GM23338 (cell line): ENCODE measurements at regions not wholly inside any gene's neighbourhood (a gene's known extent, or its start where the extent isn't known, plus 50 kb on each side); places are given as distances from the start of the nearest gene placed in this dataset.

Experiments used
- ATAC-seq: fragments of 200-7000 bp; cut with Tn5 transposase; 3 replicates; pipeline ENCODE4 v1.9.1; 2020
- DNase-seq: peaks from one replicate; pipeline ENCODE4 v3.0.0-alpha.2; 2015; ENCODE audit warnings: low spot score
- H2AFZ ChIP-seq: fragments of 200-600 bp; sonication (generic); 2 replicates; pipeline ENCODE4 v1.8.0; 2016; ENCODE audit warnings: antibody characterized with exemption, mild to moderate bottlenecking, moderate library complexity
- H3F3A ChIP-seq: fragments of 200-600 bp; sonication (generic); replicated peaks from 2 replicates; pipeline ENCODE4 v1.8.0; 2017; ENCODE audit warnings: antibody characterized with exemption, mixed run types, low read depth
- H3K27ac ChIP-seq: fragments of 200-600 bp; sonication (generic); 2 replicates; pipeline ENCODE4 v1.6.1; 2016; ENCODE audit warnings: low read depth
- H3K27me3 ChIP-seq: fragments of 200-600 bp; sonication (generic); 2 replicates; pipeline ENCODE4 v1.8.0; 2016; ENCODE audit warnings: mild to moderate bottlenecking, mixed run types, moderate library complexity; ENCODE audit not compliant: insufficient read depth
- H3K36me3 ChIP-seq: fragments of 200-600 bp; sonication (generic); 2 replicates; pipeline ENCODE4 v1.8.0; 2016; ENCODE audit warnings: mild to moderate bottlenecking; ENCODE audit not compliant: insufficient read depth
- H3K4me1 ChIP-seq: fragments of 200-600 bp; sonication (generic); 2 replicates; pipeline ENCODE4 v1.8.0; 2016; ENCODE audit warnings: mild to moderate bottlenecking, moderate library complexity; ENCODE audit not compliant: insufficient read depth
- H3K4me2 ChIP-seq: fragments of 200-600 bp; sonication (generic); 2 replicates; pipeline ENCODE4 v1.7.1; 2017; ENCODE audit warnings: mixed run types
- H3K4me3 ChIP-seq: fragments of 200-600 bp; sonication (generic); 2 replicates; pipeline ENCODE4 v1.6.1; 2016; ENCODE audit warnings: mixed run types
- H3K79me2 ChIP-seq: fragments of 200-600 bp; sonication (generic); replicated peaks from 2 replicates; pipeline ENCODE4 v1.8.0; 2017; ENCODE audit warnings: mild to moderate bottlenecking; ENCODE audit not compliant: insufficient read depth
- H3K9me2 ChIP-seq: fragments of 200-600 bp; sonication (generic); 2 replicates; pipeline ENCODE4 v1.8.0; 2017; ENCODE audit not compliant: insufficient read depth
- H4K20me1 ChIP-seq: fragments of 200-600 bp; sonication (generic); replicated peaks from 2 replicates; pipeline ENCODE4 v1.8.0; 2017; ENCODE audit warnings: mild to moderate bottlenecking; ENCODE audit not compliant: insufficient read depth
- H3K27ac Mint-ChIP-seq: 2 replicates; pipeline ENCODE4 v1.8.0; 2020; ENCODE audit warnings: inconsistent platforms, mild to moderate bottlenecking, moderate library complexity, mixed read lengths
- H3K27me3 Mint-ChIP-seq: 3 replicates; pipeline ENCODE4 v1.8.0; 2022; ENCODE audit warnings: low read depth, mild to moderate bottlenecking, moderate library complexity, mixed read lengths, inconsistent platforms; ENCODE audit not compliant: insufficient read depth, poor library complexity
- H3K36me3 Mint-ChIP-seq: 3 replicates; pipeline ENCODE4 v1.8.0; 2021; ENCODE audit warnings: low read depth, mild to moderate bottlenecking, inconsistent platforms, moderate library complexity, mixed read lengths
- H3K4me1 Mint-ChIP-seq: 3 replicates; pipeline ENCODE4 v1.8.0; 2020; ENCODE audit warnings: mild to moderate bottlenecking, inconsistent platforms, mixed read lengths
- H3K4me3 Mint-ChIP-seq: 3 replicates; pipeline ENCODE4 v1.8.0; 2021; ENCODE audit warnings: moderate library complexity, mild to moderate bottlenecking, inconsistent platforms, mixed read lengths
- H3K9me3 Mint-ChIP-seq: 3 replicates; pipeline ENCODE4 v1.8.0; 2020; ENCODE audit warnings: moderate library complexity, mild to moderate bottlenecking, inconsistent platforms, mixed read lengths
- CREB1 ChIP-seq: fragments of 250-450 bp; sonication (Bioruptor Pico); IDR thresholded peaks from 2 replicates; pipeline ENCODE4 v1.5.0; 2020; ENCODE audit warnings: low read depth, mild to moderate bottlenecking, moderate library complexity
- EZH2 ChIP-seq: fragments of 200-600 bp; sonication (generic); IDR thresholded peaks from one replicate; pipeline ENCODE4 v1.8.0; 2017; ENCODE audit warnings: antibody characterized with exemption, mild to moderate bottlenecking, low read depth; ENCODE audit not compliant: unreplicated experiment
- EZH2phosphoT487 ChIP-seq: fragments of 200-600 bp; sonication (generic); IDR thresholded peaks from one replicate; pipeline ENCODE4 v1.8.1; 2018; ENCODE audit warnings: antibody characterized with exemption; ENCODE audit not compliant: unreplicated experiment
- JUNB ChIP-seq: IDR thresholded peaks from one replicate; pipeline ENCODE4 v1.6.1; 2016; ENCODE audit warnings: antibody characterized with exemption; ENCODE audit not compliant: unreplicated experiment
- NANOG ChIP-seq: IDR thresholded peaks from 2 replicates; pipeline ENCODE4 v1.6.1; 2016; ENCODE audit warnings: antibody characterized with exemption, borderline replicate concordance
- POLR2AphosphoS5 ChIP-seq: IDR thresholded peaks from 2 replicates; pipeline ENCODE4 v1.6.1; 2016; ENCODE audit warnings: antibody characterized with exemption, low read depth
- STAT1 ChIP-seq: IDR thresholded peaks from one replicate; pipeline ENCODE4 v1.6.1; 2016; ENCODE audit warnings: antibody characterized with exemption; ENCODE audit not compliant: unreplicated experiment
- ZNF114 ChIP-seq: fragments of 250-450 bp; sonication (Bioruptor Pico); IDR thresholded peaks from 2 replicates; pipeline ENCODE4 v1.5.0; 2020; ENCODE audit warnings: mild to moderate bottlenecking, moderate library complexity
- ZNF331 ChIP-seq: fragments of 250-450 bp; sonication (Bioruptor Pico); IDR thresholded peaks from 2 replicates; pipeline ENCODE4 v1.5.0; 2020; ENCODE audit warnings: low read depth, mild to moderate bottlenecking, moderate library complexity
- TF ChIP-seq, protein P1 (sequence below): fragments of 250-450 bp; sonication (Bioruptor Pico); IDR thresholded peaks from 2 replicates; pipeline ENCODE4 v1.5.0; 2020; ENCODE audit warnings: mild to moderate bottlenecking, moderate library complexity
- TF ChIP-seq, protein P2 (sequence below): IDR thresholded peaks from one replicate; pipeline ENCODE4 v1.6.1; 2018; ENCODE audit warnings: antibody characterized with exemption; ENCODE audit not compliant: unreplicated experiment
- TF ChIP-seq, protein P3 (sequence below), 2 experiments: fragments of 200-600 bp in 1 of 2; sonication (generic) in 1 of 2; conservative IDR thresholded peaks; 2 replicates each; pipeline versions ENCODE4 v1.5.1 to v1.6.1; 2016 to 2017; ENCODE audit warnings: antibody characterized with exemption in 2 of 2, low read depth in 2 of 2, mild to moderate bottlenecking in 2 of 2, moderate library complexity in 1 of 2
- TF ChIP-seq, protein P4 (sequence below): IDR thresholded peaks from 2 replicates; pipeline ENCODE4 v1.6.1; 2016; ENCODE audit warnings: antibody characterized with exemption

DNA sequence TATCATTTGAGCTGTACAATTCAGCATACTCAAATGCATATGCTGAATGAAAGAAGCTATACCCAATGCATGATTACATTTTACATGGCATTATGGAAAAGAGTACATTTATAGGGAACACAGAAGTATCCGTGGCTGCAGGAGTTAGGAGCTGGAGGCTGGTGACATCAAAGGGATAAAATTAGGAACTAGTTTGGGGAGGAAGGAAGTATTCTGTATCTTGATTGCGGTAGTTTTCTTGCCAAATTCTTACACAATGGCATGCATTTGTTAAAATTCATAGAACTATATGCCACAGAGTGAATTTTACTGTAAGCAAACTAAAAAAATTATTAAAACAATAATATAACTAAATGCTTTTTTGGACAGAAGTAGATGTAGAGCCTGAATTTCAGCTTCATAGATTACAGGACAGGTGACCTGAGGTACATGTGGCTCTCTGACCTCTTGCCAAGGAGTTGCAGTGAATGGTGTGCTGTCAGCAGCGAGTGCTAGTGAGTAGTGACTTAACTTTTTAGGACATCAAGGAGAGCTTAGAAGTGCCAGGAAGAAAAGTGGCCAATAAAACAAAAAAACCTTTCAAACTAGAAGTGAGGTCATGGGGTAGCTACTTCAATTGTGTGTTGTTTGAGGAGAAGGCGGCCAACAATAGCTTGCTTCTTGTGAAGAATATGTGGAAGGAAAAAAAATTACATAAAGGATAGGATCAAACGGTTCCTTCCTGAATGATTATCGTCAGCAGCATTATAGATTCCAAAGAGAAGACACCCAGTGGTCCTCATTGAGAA lies 514.9 kb upstream of the CLINT1 start:
- ATAC-seq (no peak), DNase-seq (no peak)
- Histone ChIP-seq H3K9me2 (no peaks in the 10 kb centered on the region), H3K79me2 (no peaks in the 10 kb centered on the region), H3K4me2 (no peak overlapping the region), H4K20me1 (no peaks in the 10 kb centered on the region), H3K27me3 (no peaks in the 10 kb centered on the region), H3K27ac (no peak overlapping the region), H3K36me3 (no peaks in the 10 kb centered on the region), H3F3A (no peaks in the 10 kb centered on the region), H3K4me3 (no peak overlapping the region), H2AFZ (no peak overlapping the region), H3K4me1 (no peaks in the 10 kb centered on the region)
- H3K4me3 Mint-ChIP-seq, result no peak overlapping the region
- H3K4me1 Mint-ChIP-seq, result no peaks in the 10 kb centered on the region; the same call in 2 of the 3 replicates
- H3K36me3 Mint-ChIP-seq, result no peaks in the 10 kb centered on the region
- peaks cover 3% of the 10 kb centered on the region; the same call in 1 of the 3 replicates for H3K9me3 Mint-ChIP-seq
- no peak overlapping the region for H3K27ac Mint-ChIP-seq
- TF ChIP-seq ZNF331 (CRISPR knock-in tag) (no peak), JUNB (no peak), NANOG (no peak), EZH2phosphoT487 (no peak), ZNF114 (CRISPR knock-in tag) (no peak), STAT1 (no peak), EZH2 (no peak), POLR2AphosphoS5 (no peak), CREB1 (no peak)
- TF ChIP-seq, protein P1, sequence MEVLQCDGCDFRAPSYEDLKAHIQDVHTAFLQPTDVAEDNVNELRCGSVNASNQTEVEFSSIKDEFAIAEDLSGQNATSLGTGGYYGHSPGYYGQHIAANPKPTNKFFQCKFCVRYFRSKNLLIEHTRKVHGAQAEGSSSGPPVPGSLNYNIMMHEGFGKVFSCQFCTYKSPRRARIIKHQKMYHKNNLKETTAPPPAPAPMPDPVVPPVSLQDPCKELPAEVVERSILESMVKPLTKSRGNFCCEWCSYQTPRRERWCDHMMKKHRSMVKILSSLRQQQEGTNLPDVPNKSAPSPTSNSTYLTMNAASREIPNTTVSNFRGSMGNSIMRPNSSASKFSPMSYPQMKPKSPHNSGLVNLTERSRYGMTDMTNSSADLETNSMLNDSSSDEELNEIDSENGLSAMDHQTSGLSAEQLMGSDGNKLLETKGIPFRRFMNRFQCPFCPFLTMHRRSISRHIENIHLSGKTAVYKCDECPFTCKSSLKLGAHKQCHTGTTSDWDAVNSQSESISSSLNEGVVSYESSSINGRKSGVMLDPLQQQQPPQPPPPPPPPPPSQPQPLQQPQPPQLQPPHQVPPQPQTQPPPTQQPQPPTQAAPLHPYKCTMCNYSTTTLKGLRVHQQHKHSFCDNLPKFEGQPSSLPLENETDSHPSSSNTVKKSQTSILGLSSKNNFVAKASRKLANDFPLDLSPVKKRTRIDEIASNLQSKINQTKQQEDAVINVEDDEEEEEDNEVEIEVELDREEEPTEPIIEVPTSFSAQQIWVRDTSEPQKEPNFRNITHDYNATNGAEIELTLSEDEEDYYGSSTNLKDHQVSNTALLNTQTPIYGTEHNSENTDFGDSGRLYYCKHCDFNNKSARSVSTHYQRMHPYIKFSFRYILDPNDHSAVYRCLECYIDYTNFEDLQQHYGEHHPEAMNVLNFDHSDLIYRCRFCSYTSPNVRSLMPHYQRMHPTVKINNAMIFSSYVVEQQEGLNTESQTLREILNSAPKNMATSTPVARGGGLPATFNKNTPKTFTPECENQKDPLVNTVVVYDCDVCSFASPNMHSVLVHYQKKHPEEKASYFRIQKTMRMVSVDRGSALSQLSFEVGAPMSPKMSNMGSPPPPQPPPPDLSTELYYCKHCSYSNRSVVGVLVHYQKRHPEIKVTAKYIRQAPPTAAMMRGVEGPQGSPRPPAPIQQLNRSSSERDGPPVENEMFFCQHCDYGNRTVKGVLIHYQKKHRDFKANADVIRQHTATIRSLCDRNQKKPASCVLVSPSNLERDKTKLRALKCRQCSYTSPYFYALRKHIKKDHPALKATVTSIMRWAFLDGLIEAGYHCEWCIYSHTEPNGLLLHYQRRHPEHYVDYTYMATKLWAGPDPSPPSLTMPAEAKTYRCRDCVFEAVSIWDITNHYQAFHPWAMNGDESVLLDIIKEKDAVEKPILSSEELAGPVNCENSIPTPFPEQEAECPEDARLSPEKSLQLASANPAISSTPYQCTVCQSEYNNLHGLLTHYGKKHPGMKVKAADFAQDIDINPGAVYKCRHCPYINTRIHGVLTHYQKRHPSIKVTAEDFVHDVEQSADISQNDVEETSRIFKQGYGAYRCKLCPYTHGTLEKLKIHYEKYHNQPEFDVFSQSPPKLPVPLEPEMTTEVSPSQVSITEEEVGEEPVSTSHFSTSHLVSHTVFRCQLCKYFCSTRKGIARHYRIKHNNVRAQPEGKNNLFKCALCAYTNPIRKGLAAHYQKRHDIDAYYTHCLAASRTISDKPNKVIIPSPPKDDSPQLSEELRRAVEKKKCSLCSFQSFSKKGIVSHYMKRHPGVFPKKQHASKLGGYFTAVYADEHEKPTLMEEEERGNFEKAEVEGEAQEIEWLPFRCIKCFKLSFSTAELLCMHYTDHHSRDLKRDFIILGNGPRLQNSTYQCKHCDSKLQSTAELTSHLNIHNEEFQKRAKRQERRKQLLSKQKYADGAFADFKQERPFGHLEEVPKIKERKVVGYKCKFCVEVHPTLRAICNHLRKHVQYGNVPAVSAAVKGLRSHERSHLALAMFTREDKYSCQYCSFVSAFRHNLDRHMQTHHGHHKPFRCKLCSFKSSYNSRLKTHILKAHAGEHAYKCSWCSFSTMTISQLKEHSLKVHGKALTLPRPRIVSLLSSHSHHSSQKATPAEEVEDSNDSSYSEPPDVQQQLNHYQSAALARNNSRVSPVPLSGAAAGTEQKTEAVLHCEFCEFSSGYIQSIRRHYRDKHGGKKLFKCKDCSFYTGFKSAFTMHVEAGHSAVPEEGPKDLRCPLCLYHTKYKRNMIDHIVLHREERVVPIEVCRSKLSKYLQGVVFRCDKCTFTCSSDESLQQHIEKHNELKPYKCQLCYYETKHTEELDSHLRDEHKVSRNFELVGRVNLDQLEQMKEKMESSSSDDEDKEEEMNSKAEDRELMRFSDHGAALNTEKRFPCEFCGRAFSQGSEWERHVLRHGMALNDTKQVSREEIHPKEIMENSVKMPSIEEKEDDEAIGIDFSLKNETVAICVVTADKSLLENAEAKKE, result no peak
- TF ChIP-seq, protein P2, sequence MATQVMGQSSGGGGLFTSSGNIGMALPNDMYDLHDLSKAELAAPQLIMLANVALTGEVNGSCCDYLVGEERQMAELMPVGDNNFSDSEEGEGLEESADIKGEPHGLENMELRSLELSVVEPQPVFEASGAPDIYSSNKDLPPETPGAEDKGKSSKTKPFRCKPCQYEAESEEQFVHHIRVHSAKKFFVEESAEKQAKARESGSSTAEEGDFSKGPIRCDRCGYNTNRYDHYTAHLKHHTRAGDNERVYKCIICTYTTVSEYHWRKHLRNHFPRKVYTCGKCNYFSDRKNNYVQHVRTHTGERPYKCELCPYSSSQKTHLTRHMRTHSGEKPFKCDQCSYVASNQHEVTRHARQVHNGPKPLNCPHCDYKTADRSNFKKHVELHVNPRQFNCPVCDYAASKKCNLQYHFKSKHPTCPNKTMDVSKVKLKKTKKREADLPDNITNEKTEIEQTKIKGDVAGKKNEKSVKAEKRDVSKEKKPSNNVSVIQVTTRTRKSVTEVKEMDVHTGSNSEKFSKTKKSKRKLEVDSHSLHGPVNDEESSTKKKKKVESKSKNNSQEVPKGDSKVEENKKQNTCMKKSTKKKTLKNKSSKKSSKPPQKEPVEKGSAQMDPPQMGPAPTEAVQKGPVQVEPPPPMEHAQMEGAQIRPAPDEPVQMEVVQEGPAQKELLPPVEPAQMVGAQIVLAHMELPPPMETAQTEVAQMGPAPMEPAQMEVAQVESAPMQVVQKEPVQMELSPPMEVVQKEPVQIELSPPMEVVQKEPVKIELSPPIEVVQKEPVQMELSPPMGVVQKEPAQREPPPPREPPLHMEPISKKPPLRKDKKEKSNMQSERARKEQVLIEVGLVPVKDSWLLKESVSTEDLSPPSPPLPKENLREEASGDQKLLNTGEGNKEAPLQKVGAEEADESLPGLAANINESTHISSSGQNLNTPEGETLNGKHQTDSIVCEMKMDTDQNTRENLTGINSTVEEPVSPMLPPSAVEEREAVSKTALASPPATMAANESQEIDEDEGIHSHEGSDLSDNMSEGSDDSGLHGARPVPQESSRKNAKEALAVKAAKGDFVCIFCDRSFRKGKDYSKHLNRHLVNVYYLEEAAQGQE, result no peak
- TF ChIP-seq, protein P3, sequence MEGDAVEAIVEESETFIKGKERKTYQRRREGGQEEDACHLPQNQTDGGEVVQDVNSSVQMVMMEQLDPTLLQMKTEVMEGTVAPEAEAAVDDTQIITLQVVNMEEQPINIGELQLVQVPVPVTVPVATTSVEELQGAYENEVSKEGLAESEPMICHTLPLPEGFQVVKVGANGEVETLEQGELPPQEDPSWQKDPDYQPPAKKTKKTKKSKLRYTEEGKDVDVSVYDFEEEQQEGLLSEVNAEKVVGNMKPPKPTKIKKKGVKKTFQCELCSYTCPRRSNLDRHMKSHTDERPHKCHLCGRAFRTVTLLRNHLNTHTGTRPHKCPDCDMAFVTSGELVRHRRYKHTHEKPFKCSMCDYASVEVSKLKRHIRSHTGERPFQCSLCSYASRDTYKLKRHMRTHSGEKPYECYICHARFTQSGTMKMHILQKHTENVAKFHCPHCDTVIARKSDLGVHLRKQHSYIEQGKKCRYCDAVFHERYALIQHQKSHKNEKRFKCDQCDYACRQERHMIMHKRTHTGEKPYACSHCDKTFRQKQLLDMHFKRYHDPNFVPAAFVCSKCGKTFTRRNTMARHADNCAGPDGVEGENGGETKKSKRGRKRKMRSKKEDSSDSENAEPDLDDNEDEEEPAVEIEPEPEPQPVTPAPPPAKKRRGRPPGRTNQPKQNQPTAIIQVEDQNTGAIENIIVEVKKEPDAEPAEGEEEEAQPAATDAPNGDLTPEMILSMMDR (conservative IDR thresholded peaks at IDR 0.05; ENCODE audit: low read depth in 2 of 2), result no peak
- TF ChIP-seq, protein P4, sequence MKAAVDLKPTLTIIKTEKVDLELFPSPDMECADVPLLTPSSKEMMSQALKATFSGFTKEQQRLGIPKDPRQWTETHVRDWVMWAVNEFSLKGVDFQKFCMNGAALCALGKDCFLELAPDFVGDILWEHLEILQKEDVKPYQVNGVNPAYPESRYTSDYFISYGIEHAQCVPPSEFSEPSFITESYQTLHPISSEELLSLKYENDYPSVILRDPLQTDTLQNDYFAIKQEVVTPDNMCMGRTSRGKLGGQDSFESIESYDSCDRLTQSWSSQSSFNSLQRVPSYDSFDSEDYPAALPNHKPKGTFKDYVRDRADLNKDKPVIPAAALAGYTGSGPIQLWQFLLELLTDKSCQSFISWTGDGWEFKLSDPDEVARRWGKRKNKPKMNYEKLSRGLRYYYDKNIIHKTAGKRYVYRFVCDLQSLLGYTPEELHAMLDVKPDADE, result no peak
- H3K27me3 Mint-ChIP-seq, result no peaks in the 10 kb centered on the region
